Loucy (cell line): ENCODE measurements at regions not wholly inside any gene's neighbourhood (a gene's known extent, or its start where the extent isn't known, plus 50 kb on each side); places are given as distances from the start of the nearest gene placed in this dataset.
"Not testable (repeated sequence)": the region's sequence is repeated elsewhere in the genome, so short reads cannot be mapped to it uniquely, and the experiment has no call there.

Experiments used
- H2AFZ ChIP-seq: fragments of 200-600 bp; sonication (generic); 2 replicates; pipeline ENCODE4 v1.6.0; 2016; ENCODE audit warnings: antibody characterized with exemption, mild to moderate bottlenecking, low read length, moderate library complexity
- H3F3A ChIP-seq: fragments of 200-600 bp; 2 replicates; pipeline ENCODE4 v1.6.0; 2016; ENCODE audit warnings: antibody characterized with exemption, low read depth, mild to moderate bottlenecking
- H3K27me3 ChIP-seq: fragments of 200-600 bp; sonication (generic); 2 replicates; pipeline ENCODE4 v1.6.1; 2014; ENCODE audit warnings: low read length, mild to moderate bottlenecking; ENCODE audit not compliant: insufficient read depth, poor library complexity, severe bottlenecking
- H3K36me3 ChIP-seq: fragments of 200-600 bp; sonication (generic); 2 replicates; pipeline ENCODE4 v1.6.1; 2016; ENCODE audit warnings: low read length; ENCODE audit not compliant: insufficient read depth
- H3K4me1 ChIP-seq: fragments of 200-600 bp; sonication (generic); 2 replicates; pipeline ENCODE4 v1.5.1; 2014; ENCODE audit warnings: low read length, mild to moderate bottlenecking; ENCODE audit not compliant: insufficient read depth, poor library complexity, severe bottlenecking
- H3K4me2 ChIP-seq: fragments of 200-600 bp; sonication (generic); 2 replicates; pipeline ENCODE4 v1.6.0; 2014; ENCODE audit warnings: antibody characterized with exemption, low read length, low read depth, mild to moderate bottlenecking; ENCODE audit not compliant: poor library complexity, severe bottlenecking
- H3K4me3 ChIP-seq: fragments of 200-600 bp; sonication (generic); 2 replicates; pipeline ENCODE4 v1.5.1; 2014; ENCODE audit warnings: low read length, mild to moderate bottlenecking, mixed read lengths; ENCODE audit not compliant: poor library complexity, severe bottlenecking
- H3K79me2 ChIP-seq: fragments of 200-600 bp; sonication (generic); 2 replicates; pipeline ENCODE4 v1.6.1; 2014; ENCODE audit warnings: low read length; ENCODE audit not compliant: insufficient read depth
- H3K9ac ChIP-seq: fragments of 200-600 bp; sonication (generic); 2 replicates; pipeline ENCODE4 v1.6.0; 2014; ENCODE audit warnings: mild to moderate bottlenecking, low read depth, low read length, moderate library complexity; ENCODE audit not compliant: poor library complexity, severe bottlenecking
- H3K9me2 ChIP-seq: fragments of 200-600 bp; sonication (generic); replicated peaks from 2 replicates; pipeline ENCODE4 v1.6.1; 2016; ENCODE audit warnings: low read depth, low read length, mixed read lengths
- H3K9me3 ChIP-seq: fragments of 200-600 bp; sonication (generic); 2 replicates; pipeline ENCODE4 v1.6.1; 2014; ENCODE audit warnings: mild to moderate bottlenecking, antibody characterized with exemption, low read length, low read depth; ENCODE audit not compliant: insufficient read depth
- H4K20me1 ChIP-seq: fragments of 200-600 bp; sonication (generic); 2 replicates; pipeline ENCODE4 v1.6.0; 2014; ENCODE audit warnings: antibody characterized with exemption, low read length, mild to moderate bottlenecking; ENCODE audit not compliant: insufficient read depth, poor library complexity, severe bottlenecking
- EZH2phosphoT487 ChIP-seq: fragments of 200-600 bp; IDR thresholded peaks from 2 replicates; pipeline ENCODE4 v1.6.1; 2018; ENCODE audit warnings: antibody characterized with exemption, mild to moderate bottlenecking, moderate library complexity, borderline replicate concordance
- TF ChIP-seq, protein P1 (sequence below): fragments of 200-600 bp; sonication (generic); conservative IDR thresholded peaks from 2 replicates; pipeline ENCODE4 v1.5.1; 2014; ENCODE audit warnings: mild to moderate bottlenecking, antibody characterized with exemption, low read length

- H3K9ac ChIP-seq, result no peak overlapping the region
- H3K9me3 ChIP-seq, result no peaks in the 10 kb centered on the region
- H3K9me2 ChIP-seq, result no peaks in the 10 kb centered on the region
- no peak for TF ChIP-seq EZH2phosphoT487
- TF ChIP-seq, protein P1, sequence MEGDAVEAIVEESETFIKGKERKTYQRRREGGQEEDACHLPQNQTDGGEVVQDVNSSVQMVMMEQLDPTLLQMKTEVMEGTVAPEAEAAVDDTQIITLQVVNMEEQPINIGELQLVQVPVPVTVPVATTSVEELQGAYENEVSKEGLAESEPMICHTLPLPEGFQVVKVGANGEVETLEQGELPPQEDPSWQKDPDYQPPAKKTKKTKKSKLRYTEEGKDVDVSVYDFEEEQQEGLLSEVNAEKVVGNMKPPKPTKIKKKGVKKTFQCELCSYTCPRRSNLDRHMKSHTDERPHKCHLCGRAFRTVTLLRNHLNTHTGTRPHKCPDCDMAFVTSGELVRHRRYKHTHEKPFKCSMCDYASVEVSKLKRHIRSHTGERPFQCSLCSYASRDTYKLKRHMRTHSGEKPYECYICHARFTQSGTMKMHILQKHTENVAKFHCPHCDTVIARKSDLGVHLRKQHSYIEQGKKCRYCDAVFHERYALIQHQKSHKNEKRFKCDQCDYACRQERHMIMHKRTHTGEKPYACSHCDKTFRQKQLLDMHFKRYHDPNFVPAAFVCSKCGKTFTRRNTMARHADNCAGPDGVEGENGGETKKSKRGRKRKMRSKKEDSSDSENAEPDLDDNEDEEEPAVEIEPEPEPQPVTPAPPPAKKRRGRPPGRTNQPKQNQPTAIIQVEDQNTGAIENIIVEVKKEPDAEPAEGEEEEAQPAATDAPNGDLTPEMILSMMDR, result no peak
- no peak overlapping the region for H2AFZ ChIP-seq
- no peak overlapping the region for H3K4me2 ChIP-seq
- H3K4me3 ChIP-seq, result no peak overlapping the region
- no peaks in the 10 kb centered on the region for H4K20me1 ChIP-seq
- no peaks in the 10 kb centered on the region for H3K27me3 ChIP-seq
- H3F3A ChIP-seq, result no peaks in the 10 kb centered on the region
- no peaks in the 10 kb centered on the region for H3K36me3 ChIP-seq
- H3K4me1 ChIP-seq, result no peaks in the 10 kb centered on the region
- H3K79me2 ChIP-seq, result no peaks in the 10 kb centered on the region
These were observed 1261.4 kb upstream of the TENM4 start for GRCh38 chr11:80702264-80702663.

GRCh38 chr11:80700386-80700785 is 1259.6 kb upstream of the TENM4 start:
- Histone ChIP-seq H2AFZ (no peak overlapping the region), H3K9me3 (no peaks in the 10 kb centered on the region), H3K27me3 (no peaks in the 10 kb centered on the region), H3K4me2 (no peak overlapping the region), H3K9me2 (no peaks in the 10 kb centered on the region), H3K4me1 (no peaks in the 10 kb centered on the region), H3K4me3 (no peak overlapping the region), H3K36me3 (no peaks in the 10 kb centered on the region), H4K20me1 (no peaks in the 10 kb centered on the region), H3K79me2 (no peaks in the 10 kb centered on the region), H3K9ac (no peak overlapping the region), H3F3A (no peaks in the 10 kb centered on the region)
- TF ChIP-seq EZH2phosphoT487, result no peak
- TF ChIP-seq, protein P1, result no peak

DNA sequence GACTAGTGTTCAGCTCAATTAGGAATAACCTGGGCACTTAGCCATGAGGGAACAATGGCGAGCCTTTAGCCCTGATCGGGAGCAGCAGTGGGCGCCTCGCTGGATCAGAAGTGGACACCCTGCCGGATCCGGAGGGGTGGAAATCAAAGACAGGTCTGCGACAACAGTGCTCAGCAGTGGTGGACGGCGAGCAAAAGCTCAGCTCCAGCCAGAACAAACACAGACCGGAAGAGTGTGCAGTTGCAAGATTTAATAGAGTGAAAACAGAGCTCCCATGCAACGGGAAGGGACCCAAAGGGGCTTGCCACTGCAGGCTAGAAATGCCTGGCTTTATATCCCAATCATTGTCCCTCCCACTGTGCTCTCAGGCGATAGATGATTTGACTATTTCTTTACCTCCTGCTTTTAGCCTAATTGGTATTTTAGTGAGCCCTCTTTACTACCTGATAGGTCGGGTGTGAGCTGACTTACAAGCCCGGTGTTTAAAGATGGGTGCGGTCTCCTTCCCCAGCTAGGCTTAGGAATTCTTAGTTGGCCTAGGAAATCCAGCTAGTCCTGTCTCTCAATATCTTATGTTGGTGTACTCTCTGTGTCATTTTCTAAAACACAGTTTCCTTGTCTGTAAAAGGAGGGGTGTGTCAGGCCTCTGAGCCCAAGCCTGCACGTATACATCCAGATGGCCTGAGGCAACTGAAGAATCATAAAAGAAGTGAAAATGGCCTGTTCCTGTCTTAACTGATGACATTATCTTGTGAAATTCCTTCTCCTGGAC is 1258.8 kb upstream of the TENM4 start:
- not testable (repeated sequence) for H3K4me1 ChIP-seq, H4K20me1 ChIP-seq, H3K27me3 ChIP-seq, H3K36me3 ChIP-seq, H2AFZ ChIP-seq, H3K4me2 ChIP-seq, H3K4me3 ChIP-seq, H3K79me2 ChIP-seq, H3K9ac ChIP-seq, H3K9me2 ChIP-seq, H3F3A ChIP-seq, H3K9me3 ChIP-seq

DNA sequence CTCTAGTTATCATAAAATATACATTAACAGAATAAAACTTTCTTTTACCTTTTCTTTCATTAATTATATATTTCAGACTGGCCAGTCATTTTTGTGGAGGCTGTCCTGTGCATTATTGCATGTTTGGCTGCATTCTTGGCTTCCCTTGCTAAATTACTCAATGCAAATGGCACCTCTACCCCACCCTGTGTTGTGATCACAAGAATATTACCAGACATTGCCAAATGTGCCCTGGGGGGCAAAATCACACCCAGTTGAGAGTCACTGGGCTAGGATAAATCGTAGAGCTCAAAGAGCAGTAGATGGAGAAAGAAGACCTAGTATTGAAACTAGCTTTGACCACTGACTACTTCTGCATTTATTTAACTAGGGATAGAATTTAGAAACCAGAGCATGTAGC is 1257.8 kb upstream of the TENM4 start:
- Histone ChIP-seq H3K36me3 (no peaks in the 10 kb centered on the region), H3K27me3 (no peaks in the 10 kb centered on the region), H3F3A (no peaks in the 10 kb centered on the region), H4K20me1 (no peaks in the 10 kb centered on the region), H3K9ac (no peak overlapping the region), H3K4me1 (no peaks in the 10 kb centered on the region), H2AFZ (no peak overlapping the region), H3K79me2 (no peaks in the 10 kb centered on the region), H3K9me3 (no peaks in the 10 kb centered on the region), H3K4me3 (no peak overlapping the region), H3K9me2 (no peaks in the 10 kb centered on the region), H3K4me2 (no peak overlapping the region)
- TF ChIP-seq, protein P1, result no peak
- no peak for TF ChIP-seq EZH2phosphoT487
